ENCODE measurements at regions not wholly inside any gene's neighbourhood (a gene's known extent, or its start where the extent isn't known, plus 50 kb on each side); places are given as distances from the start of the nearest gene placed in this dataset.

GRCh38 chr12:127162307-127162706, 1104.7 kb upstream of the TMEM132C start:
- TF ChIP-seq CTCF (IDR thresholded peaks at IDR 0.05 in 8 of 11, conservative IDR thresholded peaks at IDR 0.05 in 3 of 11) (no peak), POLR2AphosphoS5 (IDR thresholded peaks at IDR 0.05) (no peak), POLR2A (IDR thresholded peaks at IDR 0.05) (no peak)
